HG03342 (cell line): ENCODE measurements at regions not wholly inside any gene's neighbourhood (a gene's known extent, or its start where the extent isn't known, plus 50 kb on each side); places are given as distances from the start of the nearest gene placed in this dataset.

Source experiments
- ATAC-seq: cut with Tn5 transposase; IDR thresholded peaks from one replicate; pipeline ENCODE4 v1.9.1; 2021; ENCODE audit warnings: mild to moderate bottlenecking, moderate library complexity; ENCODE audit not compliant: unreplicated experiment

- ATAC-seq, result no peak
Observed at GRCh38 chr22:49362211-49362839, 465.3 kb downstream of the BRD1 start.

- ATAC-seq, result no peak
Observed at GRCh38 chr22:49361164-49361563, 466.5 kb downstream of the BRD1 start.

- ATAC-seq, result no peak
Observed at GRCh38 chr22:49360746-49361145, 466.9 kb downstream of the BRD1 start.

DNA sequence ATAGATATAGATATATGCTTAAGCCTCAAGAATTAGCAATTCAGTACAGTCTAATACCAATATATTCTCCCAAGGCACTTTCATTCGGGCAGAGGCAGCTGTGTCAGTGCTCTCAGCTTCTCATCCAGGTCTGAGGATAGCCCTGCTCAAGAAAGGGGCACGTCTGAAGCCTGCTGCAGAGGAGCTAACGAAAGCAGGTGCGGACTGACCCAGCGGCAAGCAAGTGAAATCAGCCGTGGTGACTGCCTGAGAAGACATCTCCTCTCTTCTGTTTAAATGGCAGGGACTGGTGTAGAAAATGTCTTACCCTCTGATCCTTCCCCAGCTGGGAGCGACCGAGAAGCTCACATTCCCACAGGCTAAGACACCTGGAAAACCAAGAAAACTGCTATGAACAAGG lies 468.6 kb downstream of the BRD1 start:
- ATAC-seq, result no peak

GRCh38 chr22:49357661-49358440 lies 469.8 kb downstream of the BRD1 start:
- no peak for ATAC-seq

DNA sequence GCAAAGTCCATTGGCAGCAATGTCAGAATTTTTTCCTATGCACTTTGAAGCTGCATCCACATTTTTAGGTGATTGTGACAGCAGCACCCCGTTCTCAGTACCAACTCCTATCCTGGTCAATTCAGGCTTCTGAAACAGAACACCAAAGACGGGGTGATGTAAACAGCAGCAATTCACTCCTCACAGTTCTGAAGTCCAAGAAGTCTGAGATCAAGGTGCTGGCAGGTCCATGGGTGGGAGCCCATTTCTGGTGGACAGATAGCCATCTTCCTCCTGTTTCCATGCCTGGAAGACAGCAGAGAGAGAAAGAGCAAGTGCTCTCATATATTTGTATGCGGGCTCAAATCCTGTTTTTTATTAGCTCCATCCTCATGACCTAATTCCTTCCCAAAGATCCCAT lies 471.2 kb downstream of the BRD1 start:
- no peak for ATAC-seq

- ATAC-seq, result no peak
Observed at GRCh38 chr22:49355211-49355920, 472.3 kb downstream of the BRD1 start.

- ATAC-seq, result no peak
Observed at GRCh38 chr22:49354516-49355210, 473.0 kb downstream of the BRD1 start.

- no peak for ATAC-seq
Observed at GRCh38 chr22:49353235-49353634, 474.4 kb downstream of the BRD1 start.

DNA sequence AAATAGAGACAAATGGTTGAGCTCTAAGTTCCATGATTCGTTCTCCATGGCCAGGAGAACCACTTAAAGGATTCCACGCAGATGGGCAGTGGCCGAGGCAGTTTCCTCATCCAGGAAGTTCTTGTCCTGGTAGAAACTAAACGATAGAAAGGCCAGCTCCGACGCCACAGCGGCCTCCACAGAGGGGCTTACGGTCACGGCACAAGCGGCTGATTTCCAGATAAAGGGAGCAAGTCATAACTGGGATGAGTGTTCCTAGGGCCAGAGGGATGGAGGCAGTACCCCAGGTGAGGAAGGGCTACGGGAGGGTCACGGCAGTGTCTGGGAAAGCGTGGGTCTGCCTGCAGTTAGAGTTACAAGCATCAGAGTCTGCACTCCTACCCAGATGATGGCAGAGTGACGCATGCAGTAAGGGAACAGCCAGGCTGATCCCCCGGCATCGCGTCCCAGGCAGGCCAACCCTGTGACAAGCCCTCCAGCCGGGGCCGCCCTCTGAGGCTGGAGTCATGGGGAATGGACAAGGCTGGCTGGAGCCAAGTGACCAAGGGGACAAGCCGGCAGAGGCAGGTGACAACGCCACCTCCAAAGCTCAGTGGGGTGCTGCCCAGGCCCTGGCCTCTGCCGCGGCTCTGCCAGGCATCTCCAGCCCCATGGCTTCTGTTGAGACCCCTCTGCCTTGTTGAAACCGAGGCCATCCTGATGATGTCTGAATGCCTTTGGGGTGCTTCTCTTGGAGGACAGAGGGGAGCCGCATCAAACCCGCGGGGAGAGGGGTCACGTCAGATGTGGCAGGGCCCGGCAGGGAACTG lies 475.1 kb downstream of the BRD1 start:
- no peak for ATAC-seq

- ATAC-seq, result no peak
Observed at GRCh38 chr22:49351761-49352227, 475.9 kb downstream of the BRD1 start.

DNA sequence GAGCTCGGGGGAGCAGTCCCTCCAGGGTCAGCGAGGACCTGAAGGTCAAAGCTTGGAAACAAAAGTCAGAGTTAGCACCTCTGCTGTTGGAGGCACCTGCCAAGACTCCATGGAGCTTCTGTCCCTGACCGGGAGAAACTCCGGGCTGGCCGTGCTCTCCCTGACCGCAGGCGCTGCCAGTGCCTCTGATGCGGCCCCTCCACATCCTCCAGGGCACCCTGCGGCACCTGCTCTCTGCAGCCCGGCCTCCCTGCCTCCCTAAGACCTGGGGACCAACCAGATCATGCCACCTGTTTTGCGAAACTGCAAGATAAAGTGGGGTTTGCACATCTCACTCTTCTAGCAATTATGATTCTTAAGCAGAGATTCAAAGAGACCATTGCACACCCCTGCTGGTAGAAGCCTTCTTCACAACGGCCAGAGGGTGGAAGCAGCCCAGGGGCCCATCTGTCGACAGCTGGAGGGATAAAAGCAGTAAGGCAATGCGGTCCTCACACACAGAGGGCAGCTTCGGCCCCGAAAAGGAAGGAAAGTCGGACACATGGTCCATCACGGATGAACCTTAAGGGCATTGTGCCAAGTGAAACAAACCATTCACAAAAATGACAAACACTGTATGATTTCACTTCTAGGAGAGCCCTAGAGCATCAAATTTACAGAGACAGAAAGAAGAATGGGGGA lies 477.1 kb downstream of the BRD1 start:
- no peak for ATAC-seq

GRCh38 chr22:49349841-49350381 lies 477.8 kb downstream of the BRD1 start:
- no peak for ATAC-seq

- ATAC-seq, result no peak
Observed at GRCh38 chr22:49349181-49349835, 478.4 kb downstream of the BRD1 start.

- no peak for ATAC-seq
Observed at GRCh38 chr22:49348631-49349030, 479.0 kb downstream of the BRD1 start.

- no peak for ATAC-seq
Observed at GRCh38 chr22:49347376-49347775, 480.3 kb downstream of the BRD1 start.

- ATAC-seq, result no peak
Observed at GRCh38 chr22:49345896-49346295, 481.8 kb downstream of the BRD1 start.

GRCh38 chr22:49344656-49345055 lies 483.0 kb downstream of the BRD1 start:
- ATAC-seq, result no peak

GRCh38 chr22:49344161-49344560 lies 483.5 kb downstream of the BRD1 start:
- no peak for ATAC-seq
